ENCODE measurements at regions not wholly inside any gene's neighbourhood (a gene's known extent, or its start where the extent isn't known, plus 50 kb on each side); places are given as distances from the start of the nearest gene placed in this dataset.
"Not testable (repeated sequence)": the region's sequence is repeated elsewhere in the genome, so short reads cannot be mapped to it uniquely, and the experiment has no call there.

- Histone ChIP-seq H3K36me3 (replicated peaks) (no peaks in the 10 kb centered on the region), H3K4me3 (ENCODE audit: low read depth, low read length) (no peak overlapping the region), H3K27ac (no peak overlapping the region), H3K27me3 (replicated peaks) (no peaks in the 10 kb centered on the region)
- no peak for DNase-seq
- TF ChIP-seq, protein P1, sequence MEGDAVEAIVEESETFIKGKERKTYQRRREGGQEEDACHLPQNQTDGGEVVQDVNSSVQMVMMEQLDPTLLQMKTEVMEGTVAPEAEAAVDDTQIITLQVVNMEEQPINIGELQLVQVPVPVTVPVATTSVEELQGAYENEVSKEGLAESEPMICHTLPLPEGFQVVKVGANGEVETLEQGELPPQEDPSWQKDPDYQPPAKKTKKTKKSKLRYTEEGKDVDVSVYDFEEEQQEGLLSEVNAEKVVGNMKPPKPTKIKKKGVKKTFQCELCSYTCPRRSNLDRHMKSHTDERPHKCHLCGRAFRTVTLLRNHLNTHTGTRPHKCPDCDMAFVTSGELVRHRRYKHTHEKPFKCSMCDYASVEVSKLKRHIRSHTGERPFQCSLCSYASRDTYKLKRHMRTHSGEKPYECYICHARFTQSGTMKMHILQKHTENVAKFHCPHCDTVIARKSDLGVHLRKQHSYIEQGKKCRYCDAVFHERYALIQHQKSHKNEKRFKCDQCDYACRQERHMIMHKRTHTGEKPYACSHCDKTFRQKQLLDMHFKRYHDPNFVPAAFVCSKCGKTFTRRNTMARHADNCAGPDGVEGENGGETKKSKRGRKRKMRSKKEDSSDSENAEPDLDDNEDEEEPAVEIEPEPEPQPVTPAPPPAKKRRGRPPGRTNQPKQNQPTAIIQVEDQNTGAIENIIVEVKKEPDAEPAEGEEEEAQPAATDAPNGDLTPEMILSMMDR (IDR thresholded peaks at IDR 0.05; ENCODE audit: low read depth, low read length, missing control alignments), result no peak
- in situ Hi-C loops (cut with HindIII; ENCODE audit: low pct_ligation_motif_present, low sequenced_read_pairs), result no loop called here
These were observed 257.4 kb downstream of the PLOD2 start for GRCh38 chr3:145903472-145904013.

DNA sequence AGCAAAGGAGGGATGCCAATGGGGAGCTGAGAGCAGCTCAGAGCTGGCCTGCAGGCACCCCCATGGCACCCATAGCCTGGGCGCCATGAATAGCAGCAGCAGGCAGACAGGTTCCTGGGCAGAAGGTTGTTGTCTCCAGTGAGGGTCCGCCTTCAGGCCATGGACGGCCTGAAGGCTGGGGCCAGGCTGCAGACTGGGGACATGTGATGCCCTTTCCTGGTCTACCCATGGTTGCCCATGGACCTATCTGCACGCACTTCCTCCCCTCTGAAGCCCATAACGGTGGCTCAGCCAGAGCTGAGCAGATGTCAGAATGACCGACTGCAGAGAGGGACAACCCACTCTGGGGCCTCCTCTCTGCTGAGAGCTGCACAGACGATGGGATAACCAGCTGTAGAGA is 256.8 kb downstream of the PLOD2 start:
- H3K36me3 ChIP-seq (replicated peaks), result no peaks in the 10 kb centered on the region
- no peak overlapping the region for H3K4me3 ChIP-seq (ENCODE audit: low read depth, low read length)
- DNase-seq, result no peak
- TF ChIP-seq, protein P1 (IDR thresholded peaks at IDR 0.05; ENCODE audit: low read depth, low read length, missing control alignments), result no peak
- H3K27ac ChIP-seq, result no peak overlapping the region
- in situ Hi-C loops (cut with HindIII; ENCODE audit: low pct_ligation_motif_present, low sequenced_read_pairs), result no loop called here
- H3K27me3 ChIP-seq (replicated peaks), result no peaks in the 10 kb centered on the region

DNA sequence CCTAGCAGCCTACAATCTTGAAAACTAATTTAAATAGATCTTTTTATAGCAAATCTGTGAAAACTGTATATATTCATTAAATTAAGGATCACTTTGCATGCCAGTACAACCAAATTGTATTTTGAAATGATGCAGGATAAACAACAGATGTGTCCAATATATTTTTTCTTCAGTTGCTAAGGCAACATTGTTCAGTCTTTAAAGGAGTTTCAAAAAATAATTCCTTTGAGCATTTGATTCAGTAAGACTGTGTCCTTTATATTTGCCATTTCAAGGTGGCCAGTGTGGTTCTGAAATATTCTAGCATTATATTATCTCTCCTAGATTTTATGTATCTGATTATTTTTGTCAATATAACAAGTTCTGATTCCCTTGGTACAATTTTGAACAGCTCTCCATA is 254.7 kb downstream of the PLOD2 start:
- in situ Hi-C loops (cut with HindIII; ENCODE audit: low pct_ligation_motif_present, low sequenced_read_pairs), result no loop called here

DNA sequence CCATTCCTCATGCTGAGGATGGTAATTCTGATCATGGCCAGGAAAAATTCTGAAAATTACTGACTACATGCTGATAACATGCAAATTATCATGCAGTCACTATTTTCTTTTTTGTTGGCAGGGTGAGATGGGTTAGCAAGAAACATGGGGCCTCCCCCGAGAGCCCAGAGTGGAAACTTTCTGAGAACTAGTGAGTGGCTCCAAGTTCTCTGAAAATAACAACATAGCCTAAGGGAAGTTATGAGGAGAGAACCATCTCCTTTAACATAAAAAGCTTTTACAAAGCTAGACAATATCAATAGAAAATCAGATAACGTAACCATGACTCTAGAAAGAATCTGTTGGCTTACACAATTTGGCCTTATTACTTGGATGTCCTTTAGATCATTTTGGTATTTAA is 254.2 kb downstream of the PLOD2 start:
- H3K36me3 ChIP-seq (replicated peaks), result no peaks in the 10 kb centered on the region
- TF ChIP-seq, protein P1 (IDR thresholded peaks at IDR 0.05; ENCODE audit: low read depth, low read length, missing control alignments), result no peak
- in situ Hi-C loops (cut with HindIII; ENCODE audit: low pct_ligation_motif_present, low sequenced_read_pairs), result no loop called here
- DNase-seq, result no peak
- no peak overlapping the region for H3K27ac ChIP-seq
- no peaks in the 10 kb centered on the region for H3K27me3 ChIP-seq (replicated peaks)
- no peak overlapping the region for H3K4me3 ChIP-seq (ENCODE audit: low read depth, low read length)

More for the DNA sequence above, 254.7 kb downstream of the PLOD2 start:
- no peaks in the 10 kb centered on the region for H3K36me3 ChIP-seq (replicated peaks)
- no peak for DNase-seq
- no peaks in the 10 kb centered on the region for H3K27me3 ChIP-seq (replicated peaks)
- no peak overlapping the region for H3K27ac ChIP-seq
- TF ChIP-seq, protein P1 (IDR thresholded peaks at IDR 0.05; ENCODE audit: low read depth, low read length, missing control alignments), result no peak
- no peak overlapping the region for H3K4me3 ChIP-seq (ENCODE audit: low read depth, low read length)

DNA sequence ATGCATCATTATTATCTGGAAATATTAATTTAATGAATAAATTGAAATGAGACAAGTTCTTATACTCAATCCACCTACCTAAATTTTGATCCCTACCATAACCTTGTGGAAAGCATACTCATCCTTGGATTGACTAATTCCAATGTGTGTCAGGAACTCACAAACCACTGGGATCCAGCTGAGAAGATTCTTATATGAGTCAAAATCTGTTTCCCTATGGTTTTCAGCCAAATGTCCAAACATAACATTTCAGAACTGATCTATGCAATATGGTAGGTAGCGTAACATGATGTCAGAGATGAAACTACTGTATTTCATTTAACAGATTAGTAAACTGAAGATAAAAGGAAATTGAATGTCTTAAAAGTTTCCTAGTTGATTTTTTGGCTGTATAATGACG is 250.0 kb downstream of the PLOD2 start:
- TF ChIP-seq, protein P1 (IDR thresholded peaks at IDR 0.05; ENCODE audit: low read depth, low read length, missing control alignments), result no peak
- Histone ChIP-seq H3K27me3 (replicated peaks) (no peaks in the 10 kb centered on the region), H3K27ac (no peak overlapping the region), H3K4me3 (ENCODE audit: low read depth, low read length) (no peak overlapping the region), H3K36me3 (replicated peaks) (no peaks in the 10 kb centered on the region)
- in situ Hi-C loops (cut with HindIII; ENCODE audit: low pct_ligation_motif_present, low sequenced_read_pairs), result no loop called here
- no peak for DNase-seq

- no peak overlapping the region for H3K27ac ChIP-seq
- H3K4me3 ChIP-seq (ENCODE audit: low read depth, low read length), result no peak overlapping the region
- H3K27me3 ChIP-seq (replicated peaks), result no peaks in the 10 kb centered on the region
- no peaks in the 10 kb centered on the region for H3K36me3 ChIP-seq (replicated peaks)
- TF ChIP-seq, protein P1 (IDR thresholded peaks at IDR 0.05; ENCODE audit: low read depth, low read length, missing control alignments), result no peak
- DNase-seq, result no peak
- in situ Hi-C loops (cut with HindIII; ENCODE audit: low pct_ligation_motif_present, low sequenced_read_pairs), result no loop called here
These were observed 245.2 kb downstream of the PLOD2 start for GRCh38 chr3:145915787-145916186.

DNA sequence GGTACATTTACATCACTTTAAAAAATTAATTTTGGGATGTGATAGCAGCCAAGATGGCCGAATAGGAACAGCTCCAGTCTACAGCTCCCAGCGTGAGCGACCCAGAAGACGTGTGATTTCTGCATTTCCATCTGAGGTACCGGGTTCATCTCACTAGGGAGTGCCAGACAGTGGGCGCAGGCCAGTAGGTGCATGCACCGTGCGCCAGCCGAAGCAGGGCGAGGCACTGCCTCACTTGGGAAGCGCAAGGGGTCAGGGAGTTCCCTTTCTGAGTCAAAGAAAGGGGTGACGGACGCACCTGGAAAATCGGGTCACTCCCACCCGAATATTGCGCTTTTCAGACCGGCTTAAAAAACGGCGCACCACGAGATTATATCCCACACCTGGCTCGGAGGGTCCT is 233.2 kb downstream of the PLOD2 start:
- H3K4me3 ChIP-seq (ENCODE audit: low read depth, low read length); DNase-seq; H3K27ac ChIP-seq; in situ Hi-C loops (cut with HindIII; ENCODE audit: low pct_ligation_motif_present, low sequenced_read_pairs); H3K36me3 ChIP-seq (replicated peaks); H3K27me3 ChIP-seq (replicated peaks): not testable (repeated sequence)
